G401.6 (cell line): ENCODE measurements at regions not wholly inside any gene's neighbourhood (a gene's known extent, or its start where the extent isn't known, plus 50 kb on each side); places are given as distances from the start of the nearest gene placed in this dataset.
"Not testable (repeated sequence)": the region's sequence is repeated elsewhere in the genome, so short reads cannot be mapped to it uniquely, and the experiment has no call there.

Experiments
- FAIRE-seq: peaks from 2 replicates; lab custom pipeline; 2012; peaks lifted over from hg19 to GRCh38; lab: Jason Lieb, UNC

GRCh38 chr11:90747057-90747456 is 524.2 kb upstream of the CHORDC1 start:
- no peak for FAIRE-seq

GRCh38 chr11:90744169-90744568 is 521.3 kb upstream of the CHORDC1 start:
- no peak for FAIRE-seq

GRCh38 chr11:90738799-90739198 is 516.0 kb upstream of the CHORDC1 start:
- no peak for FAIRE-seq

- FAIRE-seq = no peak
These were observed 514.7 kb upstream of the CHORDC1 start for GRCh38 chr11:90737444-90738050.

GRCh38 chr11:90732486-90732885 is 509.6 kb upstream of the CHORDC1 start:
- FAIRE-seq = no peak

- no peak for FAIRE-seq
These were observed 500.6 kb upstream of the CHORDC1 start for GRCh38 chr11:90723475-90723874.

- FAIRE-seq = no peak
These were observed 499.8 kb upstream of the CHORDC1 start for GRCh38 chr11:90722552-90723190.

GRCh38 chr11:90717522-90717921 is 494.7 kb upstream of the CHORDC1 start:
- FAIRE-seq = no peak

GRCh38 chr11:90705661-90706060 is 482.8 kb upstream of the CHORDC1 start:
- no peak for FAIRE-seq

GRCh38 chr11:90704510-90704909 is 481.7 kb upstream of the CHORDC1 start:
- FAIRE-seq = no peak

- no peak for FAIRE-seq
These were observed 478.9 kb upstream of the CHORDC1 start for GRCh38 chr11:90701716-90702115.

GRCh38 chr11:90700789-90701439 is 478.1 kb upstream of the CHORDC1 start:
- FAIRE-seq = no peak

GRCh38 chr11:90699791-90700400 is 477.0 kb upstream of the CHORDC1 start:
- FAIRE-seq = no peak

GRCh38 chr11:90698238-90698637 is 475.4 kb upstream of the CHORDC1 start:
- FAIRE-seq = no peak

GRCh38 chr11:90675496-90675895 is 452.6 kb upstream of the CHORDC1 start:
- FAIRE-seq = not testable (repeated sequence)

GRCh38 chr11:90669094-90669493 is 446.2 kb upstream of the CHORDC1 start:
- FAIRE-seq = no peak

GRCh38 chr11:90668502-90668901 is 445.7 kb upstream of the CHORDC1 start:
- FAIRE-seq = no peak

GRCh38 chr11:90661233-90661632 is 438.4 kb upstream of the CHORDC1 start:
- FAIRE-seq = no peak

GRCh38 chr11:90656171-90656570 is 433.3 kb upstream of the CHORDC1 start:
- FAIRE-seq = no peak

- no peak for FAIRE-seq
These were observed 427.3 kb upstream of the CHORDC1 start for GRCh38 chr11:90650153-90650552.

GRCh38 chr11:90646706-90647105 is 423.9 kb upstream of the CHORDC1 start:
- FAIRE-seq = no peak

GRCh38 chr11:90646266-90646665 is 423.4 kb upstream of the CHORDC1 start:
- FAIRE-seq = no peak

- no peak for FAIRE-seq
These were observed 416.7 kb upstream of the CHORDC1 start for GRCh38 chr11:90639461-90639993.
